H9 (cell line): ENCODE measurements at regions not wholly inside any gene's neighbourhood (a gene's known extent, or its start where the extent isn't known, plus 50 kb on each side); places are given as distances from the start of the nearest gene placed in this dataset.

ENCODE experiments used
- DNase-seq: peaks from one replicate; pipeline ENCODE4 v3.0.0-alpha.2; 2017
- H2AFZ ChIP-seq: one replicate; pipeline ENCODE4 v1.6.1; 2013; ENCODE audit warnings: mild to moderate bottlenecking, low read length, control low read depth, moderate library complexity
- H2AK5ac ChIP-seq: 2 replicates; pipeline ENCODE4 v1.6.1; 2013; ENCODE audit warnings: low read length, control low read depth, mixed read lengths; ENCODE audit not compliant: insufficient read length
- H2BK120ac ChIP-seq: one replicate; pipeline ENCODE4 v1.6.1; 2013; ENCODE audit warnings: low read depth, mild to moderate bottlenecking, low read length, control low read depth, inconsistent platforms; ENCODE audit not compliant: poor library complexity, severe bottlenecking
- H2BK12ac ChIP-seq: 2 replicates; pipeline ENCODE4 v1.6.1; 2013; ENCODE audit warnings: low read length, control low read depth, mixed read lengths, low read depth; ENCODE audit not compliant: insufficient read length
- H2BK15ac ChIP-seq: 2 replicates; pipeline ENCODE4 v1.6.1; 2013; ENCODE audit warnings: low read depth, low read length, control low read depth
- H2BK20ac ChIP-seq: one replicate; pipeline ENCODE4 v1.6.1; 2013; ENCODE audit warnings: low read depth, mild to moderate bottlenecking, low read length, control low read depth, inconsistent platforms; ENCODE audit not compliant: poor library complexity, severe bottlenecking
- H2BK5ac ChIP-seq: 2 replicates; pipeline ENCODE4 v1.6.1; 2013; ENCODE audit warnings: low read length, control low read depth, mixed read lengths; ENCODE audit not compliant: insufficient read length
- H3K14ac ChIP-seq: 2 replicates; pipeline ENCODE4 v1.6.1; 2013; ENCODE audit warnings: low read length, control low read depth; ENCODE audit not compliant: insufficient read depth
- H3K18ac ChIP-seq: 2 replicates; pipeline ENCODE4 v1.6.1; 2013; ENCODE audit warnings: low read depth, mild to moderate bottlenecking, mixed read lengths, low read length, control low read depth; ENCODE audit not compliant: insufficient read length
- H3K23ac ChIP-seq: 2 replicates; pipeline ENCODE4 v1.6.1; 2013; ENCODE audit warnings: low read length, control low read depth, mixed read lengths, low read depth; ENCODE audit not compliant: insufficient read length
- H3K23me2 ChIP-seq: 2 replicates; pipeline ENCODE4 v1.6.1; 2013; ENCODE audit warnings: low read depth, mild to moderate bottlenecking, mixed read lengths, low read length, control low read depth; ENCODE audit not compliant: insufficient read length, poor library complexity, severe bottlenecking
- H3K27ac ChIP-seq: 2 replicates; pipeline ENCODE4 v1.5.1; 2013; ENCODE audit warnings: low read length, control low read depth, mixed read lengths, low read depth; ENCODE audit not compliant: insufficient read length
- H3K27me3 ChIP-seq: 2 replicates; pipeline ENCODE4 v1.6.1; 2013; ENCODE audit warnings: low read length, control low read depth, inconsistent platforms; ENCODE audit not compliant: insufficient read depth
- H3K4ac ChIP-seq: 2 replicates; pipeline ENCODE4 v1.6.1; 2013; ENCODE audit warnings: low read depth, mild to moderate bottlenecking, control low read depth, inconsistent platforms, low read length, moderate library complexity
- H3K4me1 ChIP-seq: 2 replicates; pipeline ENCODE4 v1.6.1; 2013; ENCODE audit warnings: low read length, control low read depth, inconsistent platforms; ENCODE audit not compliant: insufficient read depth
- H3K4me2 ChIP-seq: 2 replicates; pipeline ENCODE4 v1.6.1; 2013; ENCODE audit warnings: low read length, control low read depth, mixed read lengths; ENCODE audit not compliant: insufficient read length, insufficient read depth
- H3K56ac ChIP-seq: 2 replicates; pipeline ENCODE4 v1.6.1; 2013; ENCODE audit warnings: low read depth, mild to moderate bottlenecking, mixed read lengths, low read length, control low read depth; ENCODE audit not compliant: insufficient read length
- H3K79me1 ChIP-seq: 2 replicates; pipeline ENCODE4 v1.6.1; 2013; ENCODE audit warnings: low read depth, mild to moderate bottlenecking, moderate library complexity, low read length, control low read depth, inconsistent platforms; ENCODE audit not compliant: insufficient read depth, poor library complexity, severe bottlenecking
- H3K79me2 ChIP-seq: 2 replicates; pipeline ENCODE4 v1.6.1; 2013; ENCODE audit warnings: low read length, control low read depth, inconsistent platforms; ENCODE audit not compliant: insufficient read depth
- H3K9ac ChIP-seq: 2 replicates; pipeline ENCODE4 v1.6.1; 2013; ENCODE audit warnings: low read length, control low read depth, mixed read lengths; ENCODE audit not compliant: insufficient read length; ENCODE audit errors: extremely low read depth
- H3K9me3 ChIP-seq: one replicate; pipeline ENCODE4 v1.6.1; 2013; ENCODE audit warnings: low read depth, low read length, inconsistent platforms; ENCODE audit not compliant: control insufficient read depth
- H3T11ph ChIP-seq: one replicate; pipeline ENCODE4 v1.6.1; 2013; ENCODE audit warnings: mild to moderate bottlenecking, low read length, control low read depth, inconsistent platforms
- H4K20me1 ChIP-seq: one replicate; pipeline ENCODE4 v1.6.1; 2013; ENCODE audit not compliant: control insufficient read depth, insufficient read length, insufficient read depth
- H4K5ac ChIP-seq: 2 replicates; pipeline ENCODE4 v1.6.1; 2013; ENCODE audit warnings: low read depth, mild to moderate bottlenecking, mixed read lengths, low read length, control low read depth; ENCODE audit not compliant: insufficient read length
- H4K8ac ChIP-seq: replicated peaks from 2 replicates; pipeline ENCODE4 v1.6.1; 2013; ENCODE audit warnings: low read length, control low read depth, mixed read lengths, low read depth; ENCODE audit not compliant: insufficient read length
- H4K91ac ChIP-seq: 2 replicates; pipeline ENCODE4 v1.6.1; 2013; ENCODE audit warnings: low read depth, mild to moderate bottlenecking, moderate library complexity, mixed read lengths, low read length, control low read depth; ENCODE audit not compliant: insufficient read length
- H3K27ac Mint-ChIP-seq, 3 experiments: 2 replicates in 2 of 3; 3 replicates in 1 of 3; pipeline ENCODE4 v1.8.0; 2020 to 2021; ENCODE audit warnings: mixed read lengths in 3 of 3, mild to moderate bottlenecking in 1 of 3, moderate library complexity in 1 of 3
- H3K27me3 Mint-ChIP-seq: 2 replicates; pipeline ENCODE4 v1.8.0; 2021; ENCODE audit warnings: low read depth, mild to moderate bottlenecking, moderate library complexity, mixed read lengths
- H3K36me3 Mint-ChIP-seq, 3 experiments: 2 replicates in 2 of 3; 3 replicates in 1 of 3; pipeline ENCODE4 v1.8.0; 2020 to 2021; ENCODE audit warnings: low read depth in 3 of 3, mixed read lengths in 3 of 3; ENCODE audit not compliant: insufficient read depth in 1 of 3
- H3K4me1 Mint-ChIP-seq, 2 experiments: 2 replicates each; pipeline ENCODE4 v1.8.0; 2020; ENCODE audit warnings: mixed read lengths in 2 of 2
- H3K4me3 Mint-ChIP-seq, 2 experiments: 2 replicates in 1 of 2; 3 replicates in 1 of 2; pipeline ENCODE4 v1.8.0; 2020 to 2021; ENCODE audit warnings: mild to moderate bottlenecking in 2 of 2, mixed read lengths in 2 of 2, moderate library complexity in 1 of 2
- H3K9me3 Mint-ChIP-seq, 2 experiments: 2 replicates in 1 of 2; 3 replicates in 1 of 2; pipeline ENCODE4 v1.8.0; 2020; ENCODE audit warnings: mild to moderate bottlenecking in 2 of 2, mixed read lengths in 2 of 2, moderate library complexity in 1 of 2
- CTCF ChIP-seq: fragments of 200-600 bp; sonication (generic); conservative IDR thresholded peaks from 3 replicates; pipeline ENCODE4 v1.8.0; 2021; ENCODE audit warnings: antibody characterized with exemption, mild to moderate bottlenecking
- WGBS: extraction: QIAGEN DNeasy Blood & Tissue Kit; methylation state at CpG from one replicate; pipeline ENCODE4 v1.1.7; 2013; ENCODE audit warnings: missing lambda C conversion rate, low lambda C conversion rate, mixed read lengths; ENCODE audit not compliant: insufficient read length; ENCODE audit errors: extremely low coverage; 5-methylcytosine and 5-hydroxymethylcytosine counted together

GRCh38 chr18:78145096-78145495, 834.5 kb upstream of the SALL3 start:
- H3K27me3 ChIP-seq: no peaks in the 10 kb centered on the region
- H2BK5ac ChIP-seq: no peak overlapping the region
- H3K23me2 ChIP-seq: no peaks in the 10 kb centered on the region
- H3K56ac ChIP-seq: no peak overlapping the region
- no peak overlapping the region for H3K14ac ChIP-seq
- H3K4ac ChIP-seq: no peak overlapping the region
- no peaks in the 10 kb centered on the region for H3K79me2 ChIP-seq
- no peak for DNase-seq
- H2AK5ac ChIP-seq: no peak overlapping the region
- no peak overlapping the region for H2BK20ac ChIP-seq
- H3K9me3 ChIP-seq: no peaks in the 10 kb centered on the region
- no peaks in the 10 kb centered on the region for H3K36me3 Mint-ChIP-seq
- no peak overlapping the region for H4K5ac ChIP-seq
- no peak overlapping the region for H3K18ac ChIP-seq
- no peak overlapping the region for H2AFZ ChIP-seq
- H3K27me3 Mint-ChIP-seq: peaks cover 2% of the 10 kb centered on the region; the same call in 1 of the 2 replicates
- H2BK15ac ChIP-seq: no peak overlapping the region
- H4K20me1 ChIP-seq: no peaks in the 10 kb centered on the region
- no CpG with 5 or more reads among the region's 9 CpGs for WGBS
- H3K4me1 Mint-ChIP-seq: peaks cover 5 to 6% of the 10 kb centered on the region in 2 experiments
- no peak overlapping the region for H3T11ph ChIP-seq
- H3K4me2 ChIP-seq: no peak overlapping the region
- H3K23ac ChIP-seq: no peak overlapping the region
- no peak overlapping the region for H4K91ac ChIP-seq
- no peak overlapping the region for H3K27ac ChIP-seq
- no peak overlapping the region for H2BK120ac ChIP-seq
- H3K27ac Mint-ChIP-seq: no peak overlapping the region
- no peak overlapping the region for H3K9ac ChIP-seq
- H3K4me1 ChIP-seq: no peaks in the 10 kb centered on the region
- H3K4me3 Mint-ChIP-seq: no peak overlapping the region
- H2BK12ac ChIP-seq: no peak overlapping the region
- TF ChIP-seq CTCF: no peak
- no peaks in the 10 kb centered on the region for H3K79me1 ChIP-seq
- H4K8ac ChIP-seq: no peak overlapping the region
- peaks cover 0 to 5% of the 10 kb centered on the region in 2 experiments; a peak in 2 of 5 replicates for H3K9me3 Mint-ChIP-seq
